Right atrium auricular region (tissue), 2 donors: ENCODE measurements at regions not wholly inside any gene's neighbourhood (a gene's known extent, or its start where the extent isn't known, plus 50 kb on each side); places are given as distances from the start of the nearest gene placed in this dataset.

Experiments used
- DNase-seq: peaks from one replicate; pipeline ENCODE4 v3.0.0-alpha.2; 2019; ENCODE audit warnings: low spot score
- H3K27ac ChIP-seq, 2 donors: fragments of 200-600 bp; sonication (generic); 1 replicate in 1 of 2; 2 replicates in 1 of 2; pipeline ENCODE4 v1.5.1; 2016 to 2019
- H3K27me3 ChIP-seq, 2 donors: fragments of 200-600 bp; sonication (generic); one replicate each; pipeline versions ENCODE4 v1.5.1 to v1.6.0; 2017 to 2019
- H3K36me3 ChIP-seq: fragments of 200-600 bp; sonication (generic); one replicate; pipeline ENCODE4 v1.5.1; 2016
- H3K4me1 ChIP-seq, 2 donors: fragments of 200-600 bp; sonication (generic); one replicate each; pipeline versions ENCODE4 v1.5.1 to v1.6.0; 2017 to 2019
- H3K4me3 ChIP-seq, 2 donors: fragments of 200-600 bp; sonication (generic); 1 replicate in 1 of 2; 2 replicates in 1 of 2; pipeline ENCODE4 v1.5.1; 2017 to 2019; ENCODE audit warnings: mild to moderate bottlenecking in 1 of 2, moderate library complexity in 1 of 2
- H3K9me3 ChIP-seq, 2 donors: fragments of 200-600 bp; sonication (generic); one replicate each; pipeline ENCODE4 v1.5.1; 2019
- TF ChIP-seq, protein P1 (sequence below), 2 donors: fragments of 200-600 bp; sonication (generic); IDR thresholded peaks; one replicate each; pipeline ENCODE4 v1.5.1; 2019; ENCODE audit warnings: antibody characterized with exemption in 2 of 2

- Histone ChIP-seq H3K4me1 (no peaks in the 10 kb centered on the region), H3K4me3 (no peak overlapping the region), H3K9me3 (no peaks in the 10 kb centered on the region), H3K36me3 (no peaks in the 10 kb centered on the region), H3K27me3 (no peaks in the 10 kb centered on the region), H3K27ac (no peak overlapping the region)
- TF ChIP-seq, protein P1, sequence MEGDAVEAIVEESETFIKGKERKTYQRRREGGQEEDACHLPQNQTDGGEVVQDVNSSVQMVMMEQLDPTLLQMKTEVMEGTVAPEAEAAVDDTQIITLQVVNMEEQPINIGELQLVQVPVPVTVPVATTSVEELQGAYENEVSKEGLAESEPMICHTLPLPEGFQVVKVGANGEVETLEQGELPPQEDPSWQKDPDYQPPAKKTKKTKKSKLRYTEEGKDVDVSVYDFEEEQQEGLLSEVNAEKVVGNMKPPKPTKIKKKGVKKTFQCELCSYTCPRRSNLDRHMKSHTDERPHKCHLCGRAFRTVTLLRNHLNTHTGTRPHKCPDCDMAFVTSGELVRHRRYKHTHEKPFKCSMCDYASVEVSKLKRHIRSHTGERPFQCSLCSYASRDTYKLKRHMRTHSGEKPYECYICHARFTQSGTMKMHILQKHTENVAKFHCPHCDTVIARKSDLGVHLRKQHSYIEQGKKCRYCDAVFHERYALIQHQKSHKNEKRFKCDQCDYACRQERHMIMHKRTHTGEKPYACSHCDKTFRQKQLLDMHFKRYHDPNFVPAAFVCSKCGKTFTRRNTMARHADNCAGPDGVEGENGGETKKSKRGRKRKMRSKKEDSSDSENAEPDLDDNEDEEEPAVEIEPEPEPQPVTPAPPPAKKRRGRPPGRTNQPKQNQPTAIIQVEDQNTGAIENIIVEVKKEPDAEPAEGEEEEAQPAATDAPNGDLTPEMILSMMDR (IDR thresholded peaks at IDR 0.05), result no peak
- no peak for DNase-seq
Observed at GRCh38 chr3:59261009-59261408, 211.2 kb upstream of the CFAP20DC start.

- Histone ChIP-seq H3K4me1 (no peaks in the 10 kb centered on the region), H3K4me3 (no peak overlapping the region), H3K36me3 (no peaks in the 10 kb centered on the region), H3K27ac (no peak overlapping the region), H3K9me3 (no peaks in the 10 kb centered on the region), H3K27me3 (no peaks in the 10 kb centered on the region)
- TF ChIP-seq, protein P1 (IDR thresholded peaks at IDR 0.05), result no peak
- no peak for DNase-seq
Observed at GRCh38 chr3:59258550-59259260, 208.9 kb upstream of the CFAP20DC start.

- Histone ChIP-seq H3K36me3 (no peaks in the 10 kb centered on the region), H3K4me1 (no peaks in the 10 kb centered on the region), H3K9me3 (no peaks in the 10 kb centered on the region), H3K27ac (no peak overlapping the region), H3K27me3 (no peaks in the 10 kb centered on the region), H3K4me3 (no peak overlapping the region)
- TF ChIP-seq, protein P1 (IDR thresholded peaks at IDR 0.05), result no peak
- no peak for DNase-seq
Observed at GRCh38 chr3:59257506-59257905, 207.7 kb upstream of the CFAP20DC start.

DNA sequence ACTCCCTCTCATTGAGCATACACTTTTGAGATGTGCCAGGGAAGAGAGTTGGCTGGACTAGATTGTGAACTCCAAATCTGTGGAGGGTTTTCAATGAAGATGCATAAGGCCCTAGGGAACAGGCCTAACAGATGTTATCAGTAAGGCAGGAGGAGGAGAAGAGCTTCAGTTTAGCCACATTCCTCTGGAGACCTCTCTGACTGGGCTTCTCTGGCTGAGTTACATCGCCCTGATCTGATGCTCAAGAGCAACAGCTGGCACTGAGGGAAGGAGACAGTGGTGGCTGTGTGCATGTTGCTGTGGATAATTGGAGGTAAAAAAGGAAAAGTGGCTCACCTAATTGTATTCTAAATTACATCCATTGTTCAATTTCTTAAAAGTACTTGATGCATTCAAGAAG is 206.4 kb upstream of the CFAP20DC start:
- DNase-seq, result no peak
- Histone ChIP-seq H3K4me1 (no peaks in the 10 kb centered on the region), H3K27ac (no peak overlapping the region), H3K36me3 (no peaks in the 10 kb centered on the region), H3K27me3 (no peaks in the 10 kb centered on the region), H3K9me3 (no peaks in the 10 kb centered on the region), H3K4me3 (no peak overlapping the region)
- TF ChIP-seq, protein P1 (IDR thresholded peaks at IDR 0.05), result no peak

DNA sequence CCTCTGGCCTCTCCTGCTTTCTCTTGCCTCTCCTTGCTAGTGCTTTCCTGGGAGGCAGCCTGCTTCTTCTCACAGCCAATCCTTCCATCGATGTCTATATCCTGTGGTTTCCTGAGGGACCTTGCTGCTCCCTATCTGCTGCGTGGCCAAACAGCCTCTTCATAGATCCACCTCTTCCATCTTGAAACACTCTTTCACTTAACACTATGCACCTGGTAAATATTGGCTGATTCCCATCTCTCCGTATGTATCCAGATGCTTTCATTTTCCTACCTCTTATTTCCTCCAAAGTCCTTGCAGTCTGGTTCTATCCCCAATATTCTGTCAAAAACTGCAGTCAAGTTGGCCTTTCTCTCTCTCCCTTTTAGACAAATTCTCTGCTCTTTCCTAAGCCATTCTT is 205.2 kb upstream of the CFAP20DC start:
- H3K36me3 ChIP-seq, result no peaks in the 10 kb centered on the region
- no peak for DNase-seq
- no peak overlapping the region for H3K4me3 ChIP-seq
- H3K27me3 ChIP-seq, result no peaks in the 10 kb centered on the region
- H3K9me3 ChIP-seq, result no peaks in the 10 kb centered on the region
- H3K4me1 ChIP-seq, result no peaks in the 10 kb centered on the region
- TF ChIP-seq, protein P1 (IDR thresholded peaks at IDR 0.05), result no peak
- no peak overlapping the region for H3K27ac ChIP-seq

- Histone ChIP-seq H3K4me1 (no peaks in the 10 kb centered on the region), H3K27ac (no peak overlapping the region), H3K27me3 (no peaks in the 10 kb centered on the region), H3K9me3 (no peaks in the 10 kb centered on the region), H3K4me3 (no peak overlapping the region), H3K36me3 (no peaks in the 10 kb centered on the region)
- no peak for DNase-seq
- TF ChIP-seq, protein P1 (IDR thresholded peaks at IDR 0.05), result no peak
Observed at GRCh38 chr3:59254433-59254832, 204.6 kb upstream of the CFAP20DC start.
